ENCODE measurements at regions not wholly inside any gene's neighbourhood (a gene's known extent, or its start where the extent isn't known, plus 50 kb on each side); places are given as distances from the start of the nearest gene placed in this dataset.

DNA sequence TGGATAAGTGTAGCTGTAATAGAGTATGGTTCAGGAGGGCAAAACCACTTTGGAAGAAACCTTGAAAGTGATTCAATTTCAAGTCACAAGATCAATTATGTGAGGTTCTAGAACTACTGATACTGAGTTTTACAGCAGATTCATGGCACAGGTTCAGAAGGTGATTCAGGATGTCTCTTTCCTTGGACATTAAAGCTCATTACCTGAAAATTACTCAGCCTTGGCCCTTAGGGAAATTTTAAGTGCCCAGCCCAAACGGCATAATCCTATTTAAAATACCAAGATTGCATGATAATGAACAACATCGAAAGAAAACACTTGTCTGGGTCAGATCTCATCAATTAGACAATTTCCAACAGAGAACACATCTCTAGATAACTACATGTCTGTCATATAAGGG lies 70.2 kb upstream of the SLC38A2 start:
- DNase-seq = no peak

DNA sequence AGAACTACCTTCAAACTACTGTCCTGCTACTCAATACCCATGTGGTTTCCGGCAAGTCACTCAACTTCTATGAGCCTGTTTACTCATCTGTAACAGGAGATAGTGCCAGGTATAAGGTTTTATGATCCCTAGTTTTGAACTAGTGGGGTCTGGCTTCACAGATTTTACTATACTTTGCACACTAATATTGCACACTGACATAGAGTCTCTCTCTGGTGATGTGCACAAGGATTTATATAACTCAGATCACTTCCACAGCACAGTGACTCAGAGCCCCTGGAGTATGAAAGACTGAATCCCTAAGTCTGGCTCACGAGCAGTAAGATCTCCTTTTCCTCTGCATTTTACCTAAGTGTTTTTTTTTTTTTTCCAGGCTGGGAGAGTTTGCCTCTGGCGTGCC lies 69.7 kb upstream of the SLC38A2 start:
- DNase-seq = no peak

DNA sequence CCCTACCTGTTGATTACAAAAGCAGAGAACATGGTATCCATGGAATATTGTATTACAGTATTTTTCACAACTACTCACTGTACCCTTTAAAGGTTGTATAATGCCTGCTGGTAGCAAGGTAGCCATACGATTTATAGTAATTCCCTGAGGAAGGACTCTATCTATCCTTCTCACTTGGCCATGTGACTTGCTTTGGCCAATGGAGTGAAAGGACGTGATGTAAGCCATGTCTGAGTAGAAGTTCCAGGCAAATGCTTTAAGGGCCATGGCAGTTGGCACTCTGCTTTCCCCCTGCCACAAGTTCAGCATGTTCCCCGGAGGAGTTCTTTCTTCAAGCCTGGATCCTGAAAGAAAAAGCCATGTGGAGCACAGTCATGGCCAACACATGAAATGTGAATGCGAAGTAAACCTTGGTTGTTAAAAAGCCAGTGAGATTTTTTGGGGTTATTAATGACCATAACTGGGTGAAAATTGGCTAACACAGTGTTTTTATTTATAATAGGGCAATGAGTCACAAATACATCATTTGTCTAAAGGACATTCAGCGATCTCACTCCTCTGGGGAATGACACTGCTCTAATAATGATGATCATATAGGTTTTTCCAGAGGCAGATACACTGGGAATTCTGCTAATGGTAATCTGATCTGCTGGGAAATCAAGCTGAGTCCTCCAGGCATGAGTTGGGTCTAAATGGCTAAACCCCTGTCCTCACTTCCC lies 67.4 kb upstream of the SLC38A2 start:
- peak in 2 of 3 donors; percentile 4 to 67 for DNase-seq

DNA sequence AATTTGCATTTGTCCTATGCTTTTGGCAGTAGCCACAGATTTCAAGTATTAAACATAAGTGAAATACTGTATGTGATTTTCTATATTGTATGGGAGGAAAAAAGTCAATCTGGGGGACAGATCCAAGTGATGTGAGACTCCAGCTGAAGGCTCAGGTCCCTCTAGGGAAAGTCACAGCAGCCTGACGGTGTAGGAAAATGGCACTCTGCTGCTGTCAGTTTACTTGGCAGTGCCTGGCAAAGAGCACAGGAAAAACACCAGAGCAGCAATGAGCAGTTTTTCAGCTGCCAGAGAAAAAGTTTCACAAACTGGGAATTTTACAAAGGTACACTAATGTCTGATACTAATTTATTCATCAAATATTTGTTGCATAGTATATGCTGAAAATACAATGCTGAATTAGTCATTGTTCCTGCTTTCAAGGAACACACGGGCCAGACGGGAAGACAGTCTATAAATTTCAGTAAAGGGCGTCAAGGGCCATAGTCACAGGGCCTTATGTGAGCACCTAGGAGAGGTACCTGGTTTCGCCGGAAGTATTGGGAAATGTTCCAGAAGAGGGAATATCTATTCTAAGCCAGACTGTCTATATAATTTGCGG lies 66.2 kb upstream of the SLC38A2 start:
- DNase-seq = no peak

DNA sequence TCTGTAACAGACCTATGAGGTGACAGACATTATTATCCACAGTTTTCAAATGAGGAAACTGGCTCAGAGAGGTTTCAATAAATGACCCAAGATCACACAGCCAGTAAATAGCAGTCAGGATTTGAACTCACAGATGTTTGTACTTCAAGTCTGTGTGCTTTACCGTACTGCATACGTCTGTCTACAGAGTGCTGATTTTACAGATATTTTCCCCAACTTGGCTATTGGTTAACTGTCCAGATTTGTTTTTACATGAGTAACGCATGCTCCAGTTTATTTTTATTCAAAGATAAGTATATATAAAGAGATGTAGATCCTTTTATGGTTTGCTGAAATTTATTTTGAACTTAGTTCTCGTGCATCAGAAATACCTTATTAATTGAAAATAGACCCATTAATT lies 65.7 kb upstream of the SLC38A2 start:
- no peak for DNase-seq

DNA sequence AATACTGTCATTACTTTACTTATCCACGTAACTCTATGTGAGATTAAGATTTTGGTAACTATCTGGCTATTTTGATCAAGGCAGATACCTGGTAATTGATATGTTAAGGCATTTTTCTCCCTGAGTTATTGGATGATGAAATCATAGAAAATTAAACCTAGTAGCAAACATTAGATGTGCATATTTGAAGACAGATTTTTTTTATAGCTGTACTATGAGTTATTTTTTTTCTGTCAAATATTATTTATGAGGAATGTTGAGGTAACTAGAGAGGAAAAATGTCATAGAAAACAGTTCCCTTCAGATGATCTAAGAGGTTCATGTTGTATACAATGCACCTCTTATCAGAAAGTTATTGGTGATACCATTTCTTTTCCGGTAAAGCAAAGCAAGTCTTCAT lies 64.9 kb upstream of the SLC38A2 start:
- DNase-seq = no peak

DNA sequence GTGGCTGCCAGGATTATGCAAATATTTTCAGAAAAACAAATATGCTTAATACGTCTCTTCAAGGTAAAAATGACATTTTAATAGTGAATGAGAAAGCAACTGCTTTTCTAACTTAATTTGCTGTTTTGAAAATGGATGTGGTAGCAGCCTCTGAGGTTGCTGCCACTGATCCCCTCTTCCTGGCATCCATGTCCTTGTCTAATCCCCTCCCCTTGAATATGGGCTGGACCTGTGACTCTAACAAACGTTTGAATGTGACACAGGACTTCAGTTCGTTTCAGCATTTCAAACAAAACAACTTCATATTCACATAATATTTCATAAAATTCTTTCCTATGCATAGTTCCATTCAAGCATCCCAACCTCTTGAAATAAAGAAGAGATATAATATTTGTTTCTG lies 64.2 kb upstream of the SLC38A2 start:
- DNase-seq = no peak

DNA sequence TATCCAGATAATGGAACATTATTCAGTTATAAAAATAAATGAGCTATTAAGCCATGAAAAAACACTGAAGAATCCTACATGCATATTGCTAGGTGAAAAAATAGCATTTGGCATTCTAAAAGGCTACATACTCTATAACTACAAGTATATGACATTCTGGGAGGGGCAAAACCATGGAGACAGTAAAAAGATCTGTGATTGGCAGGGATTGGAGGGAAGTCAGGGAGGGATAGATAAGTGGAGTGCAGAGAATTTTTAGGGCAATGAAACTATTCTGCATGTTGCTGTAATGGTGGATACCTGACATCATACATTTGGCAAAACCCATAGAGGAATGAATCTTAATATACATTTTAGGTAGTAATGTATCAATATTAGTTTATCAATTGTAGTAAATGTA lies 63.1 kb upstream of the SLC38A2 start:
- DNase-seq = no peak

DNA sequence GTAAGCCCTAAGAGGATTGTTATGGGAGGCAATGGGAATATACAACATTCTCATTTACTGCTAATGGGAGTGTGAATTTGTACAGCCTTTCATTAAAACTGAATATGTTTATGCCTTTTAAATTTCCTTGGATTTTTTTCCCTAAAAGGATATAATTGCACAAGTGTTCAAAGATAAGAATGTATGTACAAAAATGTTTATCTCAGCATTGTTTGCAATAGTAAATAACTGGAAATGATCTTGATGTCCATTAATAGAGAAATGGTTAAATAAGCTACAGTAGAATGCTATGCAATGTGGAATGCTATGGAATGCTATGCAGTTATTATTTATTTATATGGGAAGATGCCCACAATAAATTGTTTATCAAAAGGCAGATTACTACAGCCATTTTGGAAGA lies 62.5 kb upstream of the SLC38A2 start:
- DNase-seq = no peak

DNA sequence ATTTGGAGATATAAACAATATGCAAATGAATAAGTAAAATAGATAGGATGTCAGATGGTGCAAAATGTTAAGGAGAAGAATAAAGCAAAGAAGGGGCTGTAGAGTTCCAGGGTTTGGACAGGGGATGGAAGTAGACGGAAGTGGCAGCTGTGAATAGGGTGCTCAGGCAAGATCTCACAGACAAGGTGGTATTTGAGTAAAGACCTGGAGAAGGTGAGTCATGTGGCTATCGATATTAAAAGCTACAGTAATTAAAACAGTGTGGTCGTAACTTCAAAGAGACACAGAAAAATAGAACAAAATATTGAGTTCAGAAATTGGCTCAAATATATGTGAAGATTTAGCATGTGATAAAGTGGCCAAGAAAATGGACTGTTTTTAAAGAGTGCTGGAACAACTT lies 61.3 kb upstream of the SLC38A2 start:
- no peak for DNase-seq

DNA sequence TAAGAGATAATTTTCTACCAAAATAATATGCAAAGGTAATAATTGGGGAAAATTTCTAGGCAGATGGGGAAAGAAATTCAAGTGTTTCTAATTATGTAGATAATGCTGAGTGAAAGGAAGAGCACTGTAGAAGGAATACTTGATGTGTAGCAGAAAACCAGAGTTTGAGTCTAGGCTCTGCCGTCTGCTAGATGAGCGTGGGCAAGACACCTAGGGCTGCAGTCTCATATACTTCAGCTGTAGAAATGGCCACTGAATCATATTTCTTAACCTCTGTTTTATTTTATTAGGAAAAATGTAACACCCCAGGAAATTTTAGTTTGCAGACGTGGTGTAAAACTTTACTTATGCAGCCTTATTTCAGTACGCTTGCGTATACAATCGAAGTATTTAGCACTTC lies 59.8 kb upstream of the SLC38A2 start:
- DNase-seq = no peak

DNA sequence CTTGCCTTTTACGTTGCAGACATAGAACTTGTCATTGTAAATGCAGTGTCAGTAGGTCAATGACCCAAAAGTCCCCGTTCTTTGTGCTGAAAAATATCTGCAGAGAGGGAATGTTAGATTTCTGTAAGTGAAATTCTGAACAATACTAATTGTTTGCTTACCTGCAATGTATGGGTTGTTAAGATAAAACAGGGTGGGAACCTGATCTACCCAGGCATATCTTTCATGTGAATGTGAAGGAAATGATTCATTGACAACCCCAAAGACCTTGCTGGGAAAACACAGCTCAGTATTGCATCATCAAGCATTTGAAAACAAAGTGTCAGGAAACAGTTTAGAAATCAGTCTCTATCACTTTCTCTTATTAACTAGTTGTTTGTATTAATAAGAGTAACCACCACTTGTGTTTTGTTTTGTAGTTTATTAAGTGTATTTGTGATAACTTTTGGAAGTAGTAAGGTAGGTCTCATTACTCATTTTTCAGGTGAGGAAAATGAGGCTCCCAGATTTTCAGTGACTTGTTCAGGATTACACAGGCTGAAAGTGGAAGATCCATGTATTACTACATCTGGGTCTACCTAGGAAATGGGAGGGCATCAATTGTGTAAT lies 57.9 kb upstream of the SLC38A2 start:
- peak; percentile 60 to 85 (median 83) for DNase-seq
